ENCODE measurements at regions not wholly inside any gene's neighbourhood (a gene's known extent, or its start where the extent isn't known, plus 50 kb on each side); places are given as distances from the start of the nearest gene placed in this dataset.

DNA sequence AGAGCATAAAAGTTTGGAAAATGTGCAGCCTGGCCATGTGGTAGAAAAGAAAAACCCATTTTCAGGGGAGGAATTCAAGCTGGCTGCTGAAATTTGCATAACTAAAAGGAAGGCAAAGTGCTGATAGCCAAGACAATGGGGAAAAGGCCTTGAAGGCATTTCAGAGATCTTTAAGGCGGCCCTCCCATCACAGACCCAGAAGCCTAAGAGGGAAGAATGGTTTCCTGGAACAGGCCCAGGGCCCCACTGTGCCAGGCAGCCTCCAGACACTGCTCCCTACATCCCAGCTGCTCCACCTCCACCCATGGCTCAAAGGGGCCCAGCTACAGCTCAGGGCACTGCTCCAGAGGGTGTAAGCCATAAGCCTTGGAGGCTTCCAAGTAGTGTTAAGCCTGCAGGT lies 158.0 kb upstream of the PRDX4 start (continued):
- no peak for TF ChIP-seq TBP (IDR thresholded peaks at IDR 0.05; ENCODE audit: low read depth, low read length)
- no peak for TF ChIP-seq POLR2A (IDR thresholded peaks at IDR 0.05; ENCODE audit: control extremely low read depth in 1 of 2, low read depth in 2 of 2, low read length in 2 of 2)
- TF ChIP-seq, protein P1, sequence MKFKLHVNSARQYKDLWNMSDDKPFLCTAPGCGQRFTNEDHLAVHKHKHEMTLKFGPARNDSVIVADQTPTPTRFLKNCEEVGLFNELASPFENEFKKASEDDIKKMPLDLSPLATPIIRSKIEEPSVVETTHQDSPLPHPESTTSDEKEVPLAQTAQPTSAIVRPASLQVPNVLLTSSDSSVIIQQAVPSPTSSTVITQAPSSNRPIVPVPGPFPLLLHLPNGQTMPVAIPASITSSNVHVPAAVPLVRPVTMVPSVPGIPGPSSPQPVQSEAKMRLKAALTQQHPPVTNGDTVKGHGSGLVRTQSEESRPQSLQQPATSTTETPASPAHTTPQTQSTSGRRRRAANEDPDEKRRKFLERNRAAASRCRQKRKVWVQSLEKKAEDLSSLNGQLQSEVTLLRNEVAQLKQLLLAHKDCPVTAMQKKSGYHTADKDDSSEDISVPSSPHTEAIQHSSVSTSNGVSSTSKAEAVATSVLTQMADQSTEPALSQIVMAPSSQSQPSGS (IDR thresholded peaks at IDR 0.05; ENCODE audit: low read length) = no peak
- TF ChIP-seq HDAC6 (IDR thresholded peaks at IDR 0.05; ENCODE audit: low read depth, low read length) = no peak
- TF ChIP-seq TEAD4 (IDR thresholded peaks at IDR 0.05; ENCODE audit: low read depth, low read length) = no peak
